GM21447 (cell line): ENCODE measurements at regions not wholly inside any gene's neighbourhood (a gene's known extent, or its start where the extent isn't known, plus 50 kb on each side); places are given as distances from the start of the nearest gene placed in this dataset.

Experiments used
- ATAC-seq: cut with Tn5 transposase; IDR thresholded peaks from one replicate; pipeline ENCODE4 v1.9.1; 2021; ENCODE audit not compliant: unreplicated experiment

- no peak for ATAC-seq
These were observed 312.7 kb upstream of the PDE4D start for GRCh38 chr5:60206234-60206633.

GRCh38 chr5:60205071-60205470 lies 311.5 kb upstream of the PDE4D start:
- ATAC-seq: no peak

GRCh38 chr5:60196385-60197113 lies 303.0 kb upstream of the PDE4D start:
- no peak for ATAC-seq

GRCh38 chr5:60195551-60195950 lies 302.0 kb upstream of the PDE4D start:
- ATAC-seq: no peak

- ATAC-seq: no peak
These were observed 301.6 kb upstream of the PDE4D start for GRCh38 chr5:60195083-60195482.

- no peak for ATAC-seq
These were observed 291.9 kb upstream of the PDE4D start for GRCh38 chr5:60185231-60186099.

GRCh38 chr5:60184606-60185005 lies 291.1 kb upstream of the PDE4D start:
- ATAC-seq: no peak

- no peak for ATAC-seq
These were observed 290.4 kb upstream of the PDE4D start for GRCh38 chr5:60183881-60184280.

GRCh38 chr5:60178101-60178500 lies 284.6 kb upstream of the PDE4D start:
- no peak for ATAC-seq

- no peak for ATAC-seq
These were observed 284.1 kb upstream of the PDE4D start for GRCh38 chr5:60177596-60177995.

- ATAC-seq: no peak
These were observed 280.1 kb upstream of the PDE4D start for GRCh38 chr5:60173667-60174066.

GRCh38 chr5:60163762-60164161 lies 270.2 kb upstream of the PDE4D start:
- ATAC-seq: no peak

GRCh38 chr5:60162441-60162840 lies 268.9 kb upstream of the PDE4D start:
- ATAC-seq: no peak

GRCh38 chr5:60161340-60161934 lies 267.9 kb upstream of the PDE4D start:
- ATAC-seq: no peak

- no peak for ATAC-seq
These were observed 255.6 kb upstream of the PDE4D start for GRCh38 chr5:60149081-60149480.

GRCh38 chr5:60148366-60148765 lies 254.8 kb upstream of the PDE4D start:
- no peak for ATAC-seq

- ATAC-seq: no peak
These were observed 254.3 kb upstream of the PDE4D start for GRCh38 chr5:60147791-60148190.

- ATAC-seq: no peak
These were observed 250.5 kb upstream of the PDE4D start for GRCh38 chr5:60143942-60144549.

GRCh38 chr5:60141119-60141518 lies 247.6 kb upstream of the PDE4D start:
- ATAC-seq: no peak

- no peak for ATAC-seq
These were observed 243.3 kb upstream of the PDE4D start for GRCh38 chr5:60136841-60137240.

- ATAC-seq: no peak
These were observed 238.0 kb upstream of the PDE4D start for GRCh38 chr5:60131504-60131903.
